CD4-positive, alpha-beta T cell treated with Interleukin-10 for 1 hour (primary cell): ENCODE measurements at regions not wholly inside any gene's neighbourhood (a gene's known extent, or its start where the extent isn't known, plus 50 kb on each side); places are given as distances from the start of the nearest gene placed in this dataset.
"Not testable (repeated sequence)": the region's sequence is repeated elsewhere in the genome, so short reads cannot be mapped to it uniquely, and the experiment has no call there.

ENCODE experiments used
- DNase-seq: peaks from one replicate; pipeline ENCODE4 v3.0.0-alpha.2; 2020

DNA sequence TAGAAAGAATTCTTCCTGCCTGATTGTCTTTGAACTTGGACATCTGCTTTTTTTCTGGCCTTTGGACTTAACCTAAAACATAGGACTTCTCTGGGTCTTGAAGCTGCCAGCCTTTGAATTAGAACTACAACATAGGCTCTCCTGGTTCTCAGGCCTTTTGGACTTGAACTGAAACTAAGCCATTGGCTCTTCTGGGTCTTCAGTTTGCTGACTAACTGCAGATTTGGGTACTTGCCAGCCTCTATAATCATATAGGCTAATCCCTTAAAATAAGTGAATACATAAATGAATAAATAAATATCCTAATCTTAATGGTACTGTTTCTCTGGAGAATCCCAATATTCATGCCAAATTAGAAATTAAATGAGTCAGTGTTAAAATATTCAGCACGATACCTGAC is 473.4 kb upstream of the PAPPA start:
- no peak for DNase-seq

DNA sequence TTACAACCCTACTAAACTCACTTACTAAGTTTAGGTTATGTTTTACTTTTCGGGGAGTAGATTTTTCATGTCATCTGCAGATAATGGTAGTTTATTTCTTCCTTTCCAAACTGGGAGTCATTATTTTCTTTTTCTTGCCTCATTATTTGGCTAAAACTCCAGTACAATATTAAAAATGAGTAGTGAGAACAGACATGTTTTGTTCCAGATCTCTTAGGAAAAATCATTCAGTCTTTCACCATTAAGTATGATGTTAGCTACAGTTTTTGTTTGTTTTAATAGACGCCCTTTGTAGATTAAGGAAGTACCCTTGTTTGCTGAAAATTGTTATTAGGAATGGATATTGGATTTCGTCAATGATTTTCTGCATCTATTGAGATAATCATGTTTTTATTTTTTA is 472.0 kb upstream of the PAPPA start:
- DNase-seq = no peak

DNA sequence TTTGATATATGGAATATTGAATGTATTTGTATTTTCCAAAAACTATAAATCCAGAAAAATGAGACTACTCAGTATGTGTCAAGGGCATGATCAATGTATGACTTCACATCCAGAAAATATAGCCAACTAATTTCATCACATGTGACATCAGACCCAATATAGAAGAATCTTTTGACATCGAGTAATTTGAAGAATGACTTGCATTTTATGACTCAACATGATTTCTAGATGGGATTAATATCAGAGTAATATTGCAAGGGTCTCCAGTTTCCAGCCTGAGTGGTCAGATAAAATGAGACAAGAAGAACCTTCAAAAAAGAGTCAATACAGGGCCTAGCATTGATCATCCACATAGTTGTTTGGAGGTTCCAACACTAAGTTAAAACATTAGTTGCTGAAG is 467.5 kb upstream of the PAPPA start:
- no peak for DNase-seq

DNA sequence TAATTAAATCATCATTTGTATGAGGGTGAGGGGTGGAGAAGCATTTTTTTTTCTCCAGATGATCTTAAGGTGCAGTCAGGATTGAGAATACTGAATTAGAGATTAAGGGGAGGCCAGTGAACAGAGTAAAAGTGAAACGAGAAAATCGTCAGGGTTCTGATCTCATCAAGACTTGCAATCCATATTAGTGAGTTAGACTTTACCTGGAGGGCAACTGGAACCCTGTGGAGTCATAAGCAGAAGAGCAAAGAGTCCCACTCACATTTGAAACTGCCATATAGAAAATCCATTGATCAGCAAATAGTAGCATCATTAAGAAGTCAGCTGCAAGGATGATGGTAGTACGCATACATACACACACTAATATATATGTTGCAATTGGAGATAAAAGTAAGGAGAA is 466.2 kb upstream of the PAPPA start:
- DNase-seq = no peak

DNA sequence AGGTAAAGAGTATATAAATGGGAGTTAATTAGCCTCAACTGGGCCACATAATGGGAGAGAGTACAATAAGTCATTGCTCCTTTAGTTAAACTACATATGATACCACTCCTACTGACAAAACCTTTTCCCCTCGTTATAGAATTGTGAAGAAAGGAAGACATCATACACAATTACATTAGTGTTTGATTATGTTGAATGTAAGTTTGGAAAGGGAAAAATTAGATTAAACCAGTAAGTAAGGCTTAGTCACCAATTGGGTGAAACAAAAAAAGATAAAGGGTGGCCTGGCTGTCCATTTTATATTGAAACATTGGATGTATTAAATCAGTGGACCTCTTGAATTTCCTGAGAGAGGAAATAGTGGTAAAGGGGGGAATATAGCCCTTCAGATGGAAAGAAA is 464.3 kb upstream of the PAPPA start:
- DNase-seq = no peak

DNA sequence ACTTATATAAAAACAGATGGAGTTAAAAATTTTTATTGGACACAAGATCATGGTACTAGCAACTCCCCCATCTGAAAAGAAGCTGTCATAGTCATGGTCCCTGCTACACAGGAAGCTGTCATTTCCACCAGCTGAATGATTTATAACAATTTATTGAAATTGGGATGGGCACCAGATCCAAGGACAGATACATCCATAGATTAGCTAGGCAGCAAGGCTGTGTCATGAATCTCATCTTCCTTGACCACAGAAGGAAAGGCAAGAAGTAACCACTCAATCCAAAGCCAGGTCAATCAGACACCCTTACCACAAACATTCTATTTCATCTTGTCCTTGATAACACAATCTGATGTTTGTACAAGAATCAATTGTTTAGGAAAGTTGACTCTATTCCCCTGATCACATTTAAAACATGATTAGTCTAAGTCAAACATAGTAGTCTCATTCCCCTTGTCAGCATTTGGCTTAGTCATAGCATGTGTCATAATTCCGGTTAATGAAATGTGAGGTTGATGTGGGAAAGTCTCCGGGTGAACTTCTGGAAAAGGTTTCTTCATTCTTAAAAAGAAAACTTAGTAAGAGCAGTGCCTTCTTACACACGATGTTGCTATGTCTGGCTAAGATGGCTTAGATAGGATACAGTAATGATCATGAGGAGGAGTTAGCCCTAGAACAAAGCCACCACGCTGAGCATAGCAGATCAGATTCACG is 462.6 kb upstream of the PAPPA start:
- no peak for DNase-seq

DNA sequence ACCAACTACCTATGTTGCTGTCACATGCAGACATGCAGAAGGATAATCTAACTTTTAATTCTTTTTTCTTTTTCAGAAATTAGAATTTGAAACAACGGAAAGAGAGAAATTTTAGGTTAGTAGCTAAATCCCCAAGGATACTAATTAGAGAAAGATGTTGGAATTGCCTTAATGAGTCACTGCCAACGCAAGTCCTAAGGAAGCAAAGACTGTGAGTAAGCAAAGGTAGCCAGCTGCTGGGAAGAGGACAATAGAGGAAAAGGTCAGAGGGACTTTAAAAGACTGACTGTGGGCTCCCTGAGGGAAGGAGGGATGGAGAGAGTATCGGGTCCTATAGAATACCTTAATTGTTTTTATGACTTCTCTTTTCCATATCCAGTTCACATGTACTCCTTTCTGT is 461.9 kb upstream of the PAPPA start:
- DNase-seq = no peak

DNA sequence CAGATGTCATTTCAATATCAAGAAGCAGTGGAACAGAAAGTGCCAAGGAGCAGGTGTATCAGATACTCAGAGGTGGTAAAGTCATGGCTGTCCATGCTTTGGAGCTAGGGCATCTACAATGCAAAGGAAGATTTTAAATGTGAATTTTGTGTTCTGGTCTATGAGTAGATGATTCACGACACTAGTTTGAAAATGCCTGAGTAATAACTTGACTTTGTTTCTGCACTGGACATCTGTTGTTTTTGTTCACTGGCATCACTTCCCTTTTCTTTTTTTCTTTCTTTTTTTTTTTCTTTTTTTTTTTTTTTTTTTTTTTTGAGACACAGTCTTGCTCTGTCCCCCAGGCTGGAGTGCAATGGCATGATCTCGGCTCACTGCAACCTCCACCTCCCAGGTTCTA is 460.7 kb upstream of the PAPPA start:
- DNase-seq = not testable (repeated sequence)

DNA sequence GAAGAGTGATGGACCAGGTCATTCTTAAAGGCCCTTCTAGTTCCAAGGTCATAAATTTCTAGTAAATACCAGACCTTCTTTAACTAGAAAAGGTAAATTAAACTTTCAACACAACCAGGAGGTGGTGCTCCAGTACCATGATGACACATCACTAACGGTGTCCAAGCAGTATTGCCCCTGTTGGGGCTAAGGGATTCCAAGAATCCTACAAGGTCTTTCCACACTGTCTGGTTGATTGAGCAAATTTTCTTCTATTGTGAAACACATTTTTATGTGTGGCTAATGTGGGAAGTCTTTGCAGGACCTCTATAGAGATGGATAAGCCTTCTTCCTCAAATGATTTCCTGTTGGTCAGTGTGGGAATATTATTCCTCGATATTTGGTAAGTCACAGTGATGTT is 459.6 kb upstream of the PAPPA start:
- no peak for DNase-seq

DNA sequence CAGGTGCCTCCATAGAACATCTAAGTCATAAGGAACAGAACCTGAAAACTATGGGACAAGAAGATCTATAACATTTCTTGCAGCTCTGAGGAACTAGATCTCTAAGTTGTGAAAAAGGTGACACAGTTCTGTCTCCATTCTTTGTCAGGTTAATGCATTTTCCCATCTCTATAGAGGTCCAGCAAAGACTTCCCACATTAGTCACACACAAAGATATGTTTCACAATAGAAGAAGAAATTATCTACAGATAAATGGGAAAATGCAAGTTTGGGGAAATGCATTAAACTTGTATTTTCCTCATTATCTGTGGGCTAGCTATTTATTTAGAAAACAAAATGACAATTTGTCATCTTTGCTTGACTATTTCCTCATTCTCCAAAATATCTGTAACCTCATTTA is 458.6 kb upstream of the PAPPA start:
- no peak for DNase-seq

DNA sequence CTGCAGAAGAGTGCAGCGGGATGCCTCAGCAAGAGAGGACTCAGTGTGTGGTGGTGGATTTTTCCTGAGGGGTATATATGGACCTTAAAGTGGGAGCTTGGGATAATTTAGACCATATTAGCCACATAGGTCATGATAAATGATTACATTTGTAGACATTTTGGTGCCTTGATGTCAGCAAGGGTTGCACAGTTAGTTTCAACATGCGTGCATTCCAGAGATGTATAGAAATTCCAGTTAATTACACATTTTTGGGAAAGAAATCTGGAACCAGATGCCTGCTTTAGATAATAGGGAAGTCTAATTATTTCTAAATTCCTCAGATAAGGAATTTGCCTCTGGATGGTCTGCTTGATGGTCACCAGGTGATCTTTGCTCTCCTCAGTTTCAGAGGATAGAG is 440.6 kb upstream of the PAPPA start:
- DNase-seq = no peak

DNA sequence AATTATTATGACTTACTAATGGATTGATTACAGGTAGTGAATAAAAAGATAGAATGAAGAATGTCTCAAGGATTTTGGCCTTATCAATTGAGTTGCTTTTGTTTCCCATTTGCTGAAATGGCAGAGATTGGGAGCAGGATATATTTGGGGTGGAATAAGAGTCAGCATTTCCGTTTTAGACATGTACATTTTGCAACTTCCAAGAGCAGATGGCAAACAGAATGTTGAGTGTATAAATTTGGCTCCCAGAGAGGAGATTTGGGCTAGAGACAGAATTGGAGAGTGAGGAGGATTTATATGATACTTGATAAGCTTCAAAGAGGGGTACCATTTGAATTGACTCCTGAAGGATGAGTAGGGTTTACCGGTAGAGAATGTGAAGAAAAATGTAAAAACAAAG is 437.9 kb upstream of the PAPPA start:
- DNase-seq = no peak

DNA sequence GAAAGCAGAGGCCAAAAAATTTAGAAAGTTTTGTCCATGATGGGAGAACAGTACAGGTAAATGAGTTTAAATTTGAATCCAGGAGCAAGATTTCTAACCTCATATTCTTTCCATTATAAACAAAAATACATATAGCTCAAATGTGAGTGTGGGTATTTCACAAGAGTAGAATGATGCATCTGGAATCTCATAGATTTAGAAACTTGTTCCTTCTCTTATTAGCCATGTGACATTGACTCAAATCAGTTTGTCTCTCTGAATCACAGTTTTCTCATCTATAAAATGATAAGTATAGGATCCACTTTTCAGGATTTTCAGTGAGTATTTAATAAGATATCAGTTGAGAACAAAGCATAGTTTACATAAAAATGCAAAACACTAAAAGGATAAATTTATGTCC is 436.3 kb upstream of the PAPPA start:
- DNase-seq = no peak

DNA sequence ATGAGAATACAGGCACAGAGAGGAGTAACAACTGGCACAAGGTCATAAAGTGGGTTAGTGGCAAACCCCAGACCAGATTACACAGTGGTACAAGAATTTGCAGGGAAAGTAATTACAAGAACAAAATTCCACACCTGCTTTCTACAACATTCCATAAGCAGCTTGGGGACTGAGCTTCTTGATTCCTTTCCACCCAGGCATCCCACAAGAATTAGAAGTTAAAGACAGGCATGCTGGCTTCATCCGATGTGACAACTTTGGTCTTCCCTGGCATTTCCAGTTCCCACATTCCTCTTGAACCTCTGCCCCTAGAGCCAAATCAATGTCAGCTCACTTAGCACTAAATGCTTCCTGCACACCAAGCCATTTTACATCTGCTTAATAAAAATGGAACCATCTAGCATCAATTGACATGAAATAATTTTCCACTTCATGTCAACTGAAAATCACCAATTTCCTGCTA is 435.8 kb upstream of the PAPPA start:
- DNase-seq = no peak

DNA sequence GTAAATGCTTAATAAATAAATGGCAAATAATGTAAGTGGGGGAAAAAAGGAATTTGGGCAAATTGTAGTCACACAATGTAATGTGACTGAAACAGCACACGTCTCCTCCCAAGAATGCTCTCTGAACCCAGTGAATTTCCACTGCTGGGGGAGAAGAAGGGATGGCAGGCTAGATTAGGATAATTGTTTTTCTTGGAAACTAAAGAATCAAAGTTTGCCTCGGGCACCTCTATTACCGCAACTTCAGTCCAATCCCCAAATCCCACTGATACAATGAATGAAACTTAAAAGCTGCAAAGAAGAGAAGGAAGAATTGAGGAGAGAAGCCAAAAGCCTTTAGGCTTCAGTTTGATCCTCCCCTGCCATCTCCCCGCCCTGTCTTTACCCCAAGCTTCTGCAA is 423.2 kb upstream of the PAPPA start:
- no peak for DNase-seq

DNA sequence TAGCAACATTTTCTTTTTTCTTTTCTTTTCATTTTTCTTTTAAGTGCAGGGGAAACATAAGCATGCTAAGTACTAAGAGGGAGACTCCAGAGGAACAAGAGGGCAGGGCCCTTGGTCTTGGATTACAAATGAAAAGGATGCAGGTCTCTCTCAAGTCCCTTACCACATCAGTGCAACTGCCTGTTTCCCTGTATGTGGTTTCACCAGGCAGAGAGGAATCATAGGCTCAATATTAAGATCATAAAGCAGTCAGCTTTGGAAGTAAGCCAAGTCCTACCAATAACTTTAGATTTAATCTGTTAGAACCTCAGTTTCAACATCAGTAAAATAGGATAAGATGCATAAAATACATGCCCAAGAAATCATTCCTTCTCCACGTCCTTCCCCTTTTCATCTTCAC is 422.7 kb upstream of the PAPPA start:
- DNase-seq = no peak

DNA sequence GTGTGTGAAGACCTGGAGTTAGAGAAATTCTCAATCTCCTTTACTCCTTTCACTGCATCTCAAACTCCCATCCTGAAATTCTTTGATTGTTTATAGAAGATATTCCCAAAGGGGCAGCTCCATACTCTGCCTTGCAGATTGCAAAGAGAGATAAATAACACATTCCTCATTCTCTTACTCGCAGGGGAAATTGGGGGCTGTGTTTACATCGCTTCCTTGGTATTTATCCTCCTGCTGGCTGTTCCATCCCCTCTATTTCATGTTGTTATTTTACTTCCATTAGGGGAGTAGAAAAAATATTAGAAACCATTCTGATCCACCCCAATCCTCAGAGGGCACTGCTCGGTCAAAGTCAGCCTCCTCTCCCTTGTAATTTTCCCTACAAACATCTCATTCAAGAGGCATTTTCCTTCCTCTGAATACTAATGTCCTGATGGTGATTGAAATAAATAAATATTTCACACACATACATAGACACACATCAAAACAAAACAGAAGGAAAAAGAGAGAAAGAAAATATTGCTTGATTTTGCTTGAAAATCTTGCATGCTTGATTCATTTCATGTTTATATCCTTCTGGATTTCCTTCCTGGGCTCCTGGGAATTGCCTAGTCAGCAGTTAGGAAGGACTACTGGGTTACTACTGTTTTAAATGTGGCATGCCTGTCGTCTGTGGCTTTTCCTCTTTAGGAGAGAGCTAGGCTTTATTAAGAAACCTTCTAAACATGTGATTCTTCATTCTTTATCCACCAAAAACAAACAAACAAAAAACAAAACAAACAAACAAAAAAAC is 420.1 kb upstream of the PAPPA start:
- DNase-seq = no peak

DNA sequence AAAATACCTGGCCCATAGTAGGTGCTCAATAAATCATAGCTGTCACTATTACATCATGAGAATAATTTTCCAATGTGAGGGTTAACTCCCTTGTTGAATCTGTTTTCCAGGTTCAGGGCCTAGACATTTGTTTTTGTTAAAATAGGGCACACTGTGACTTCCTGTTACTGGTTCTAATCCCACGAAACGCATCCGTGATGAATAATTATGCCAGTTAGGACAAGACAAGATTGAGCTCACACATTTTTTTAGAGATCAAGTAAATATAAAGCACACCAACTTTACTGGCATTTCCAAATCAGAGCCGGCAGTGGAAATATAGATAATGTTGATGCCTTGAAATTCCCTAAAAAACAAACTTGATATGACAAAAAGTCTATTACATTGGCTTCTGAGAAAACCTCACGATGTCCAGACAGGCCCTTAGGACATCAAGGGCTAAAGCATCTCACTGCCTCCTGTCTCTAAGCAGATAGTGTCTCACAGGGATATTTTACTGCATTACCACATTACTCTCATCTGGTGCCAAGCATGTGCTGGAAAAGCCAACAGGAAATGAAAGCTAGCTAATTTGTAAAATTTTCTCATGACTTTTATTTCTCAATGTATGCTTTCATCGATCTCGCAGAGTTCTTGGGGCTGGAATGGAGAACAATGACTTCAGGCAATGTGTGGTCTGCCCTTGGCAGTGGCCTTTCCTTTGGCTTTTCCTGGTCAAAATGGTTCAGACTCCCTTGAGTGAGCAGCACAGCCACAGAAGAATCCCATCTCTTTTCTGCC is 414.3 kb upstream of the PAPPA start:
- DNase-seq = no peak

DNA sequence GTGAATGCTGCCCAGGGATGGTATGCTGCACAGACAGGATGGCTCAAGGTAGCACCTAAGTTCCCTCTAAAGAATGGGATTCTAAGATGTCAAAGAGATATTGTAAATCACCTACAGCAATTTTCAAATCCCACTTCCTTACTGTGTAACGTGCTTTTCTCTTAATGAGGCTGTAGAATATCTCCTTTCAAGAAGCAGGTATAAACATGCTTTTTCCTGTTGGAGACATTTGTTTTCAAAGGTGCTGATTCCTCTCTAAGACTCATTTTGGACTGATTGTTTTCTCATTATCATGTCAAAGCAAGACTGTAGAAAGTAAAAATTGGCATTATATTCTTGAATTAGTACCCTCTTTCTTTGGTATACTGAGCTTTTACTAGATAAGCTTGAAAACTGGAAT is 412.6 kb upstream of the PAPPA start:
- no peak for DNase-seq

DNA sequence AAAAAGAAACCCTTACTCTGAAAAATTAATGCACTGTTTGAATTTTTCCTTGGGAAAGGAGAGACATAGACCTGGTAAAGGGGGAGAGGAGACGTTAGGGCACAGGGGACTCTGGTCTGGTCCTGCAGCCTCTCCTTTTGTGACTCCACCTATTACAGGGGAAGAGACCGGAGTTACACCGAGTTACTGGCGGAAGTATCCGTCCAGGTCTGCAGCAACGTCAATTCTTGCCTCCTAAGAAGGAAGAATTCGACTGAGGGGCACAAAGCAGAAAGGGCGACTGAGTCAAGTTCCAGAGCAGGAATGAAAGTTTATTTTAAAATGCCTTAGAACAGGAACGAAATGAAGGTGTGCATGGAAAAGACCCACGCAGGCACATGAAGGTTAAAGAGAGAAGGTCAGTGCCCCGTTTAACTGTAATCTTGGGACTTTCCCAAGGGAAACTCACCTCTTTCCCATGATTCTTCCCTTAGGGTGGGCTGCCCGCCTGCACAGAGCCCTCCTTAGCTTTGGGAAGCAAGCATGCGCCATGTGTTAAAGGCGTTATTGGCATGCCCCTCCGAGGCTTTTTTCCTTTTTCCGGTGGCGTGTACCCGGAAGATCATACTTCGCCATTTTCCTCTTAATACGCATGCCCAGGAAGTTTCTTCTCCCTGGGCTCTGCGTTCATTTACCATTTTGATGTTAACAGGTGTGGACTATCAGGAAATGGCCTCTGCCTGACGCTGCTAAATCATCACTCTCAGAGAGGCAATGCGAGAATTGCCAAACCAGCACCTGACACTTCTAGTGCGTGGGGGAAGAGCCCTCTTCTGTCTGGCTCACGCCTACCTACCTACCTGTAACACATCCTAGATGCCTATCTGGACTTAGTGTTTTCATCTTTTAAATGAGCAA is 409.6 kb upstream of the PAPPA start:
- DNase-seq = no peak

DNA sequence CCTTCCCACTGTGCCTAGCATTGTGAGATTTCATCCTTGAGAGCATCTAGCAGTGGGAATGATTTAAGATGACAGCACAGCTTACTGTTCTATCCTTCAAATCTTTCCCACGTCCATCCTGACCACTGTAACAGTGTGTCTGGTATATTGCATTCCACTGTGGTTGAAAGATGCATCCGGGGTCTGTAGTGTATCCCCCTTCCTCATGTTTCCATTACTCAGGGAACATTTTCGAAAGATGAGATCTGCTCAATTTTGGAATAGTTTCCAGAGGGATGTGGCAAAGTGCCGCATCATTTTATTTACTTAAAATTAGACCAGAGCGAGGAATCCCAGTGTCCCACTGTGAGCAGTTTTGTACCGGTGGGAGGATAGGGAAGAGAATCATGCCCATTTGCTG is 407.1 kb upstream of the PAPPA start:
- DNase-seq = no peak

DNA sequence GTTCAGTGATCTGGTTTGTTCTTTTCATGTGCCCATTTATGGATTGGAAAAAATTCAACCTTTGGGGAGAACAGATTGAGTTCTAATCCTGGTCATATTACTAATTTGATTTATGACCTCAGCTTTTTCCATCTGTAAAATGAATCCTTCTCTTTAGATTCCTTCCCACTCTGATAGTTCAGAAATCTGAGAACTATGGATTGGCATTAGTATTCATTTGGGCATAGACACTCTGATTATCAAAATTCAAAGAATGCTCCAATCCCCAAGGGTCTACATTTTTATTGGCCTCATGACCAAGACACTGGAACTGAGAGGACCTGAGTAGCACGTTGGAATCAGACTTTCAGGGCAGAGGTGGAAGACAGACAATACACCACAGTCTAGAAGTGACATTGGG is 405.9 kb upstream of the PAPPA start:
- DNase-seq = no peak

DNA sequence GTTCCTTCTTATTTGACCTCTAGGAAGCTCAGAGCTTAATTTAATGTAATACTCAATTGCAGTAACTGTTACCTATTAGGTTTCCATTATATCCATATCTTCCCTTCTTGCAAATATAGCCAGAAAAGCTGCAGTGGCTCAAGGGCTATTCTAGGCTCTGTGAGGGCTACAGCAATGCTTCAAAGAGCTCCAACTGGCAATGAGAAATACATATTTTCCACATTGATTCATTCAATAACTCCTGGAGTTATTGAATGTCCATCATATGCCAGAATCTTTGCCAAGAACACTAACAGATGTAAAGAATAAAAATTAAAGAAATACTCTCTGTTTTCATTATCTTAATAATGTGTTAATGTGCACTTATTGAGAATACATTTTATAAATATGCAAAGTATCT is 396.9 kb upstream of the PAPPA start:
- no peak for DNase-seq
